22Rv1 (cell line): ENCODE measurements at regions not wholly inside any gene's neighbourhood (a gene's known extent, or its start where the extent isn't known, plus 50 kb on each side); places are given as distances from the start of the nearest gene placed in this dataset.

ENCODE experiments used
- ZFX ChIP-seq: fragments of 450-650 bp; IDR thresholded peaks from 2 replicates; pipeline ENCODE4 v1.6.1; 2017; ENCODE audit warnings: antibody characterized with exemption, borderline replicate concordance
- TF ChIP-seq, protein P1 (sequence below): fragments of 450-650 bp; IDR thresholded peaks from 2 replicates; pipeline ENCODE4 v1.5.1; 2017; ENCODE audit warnings: mild to moderate bottlenecking

DNA sequence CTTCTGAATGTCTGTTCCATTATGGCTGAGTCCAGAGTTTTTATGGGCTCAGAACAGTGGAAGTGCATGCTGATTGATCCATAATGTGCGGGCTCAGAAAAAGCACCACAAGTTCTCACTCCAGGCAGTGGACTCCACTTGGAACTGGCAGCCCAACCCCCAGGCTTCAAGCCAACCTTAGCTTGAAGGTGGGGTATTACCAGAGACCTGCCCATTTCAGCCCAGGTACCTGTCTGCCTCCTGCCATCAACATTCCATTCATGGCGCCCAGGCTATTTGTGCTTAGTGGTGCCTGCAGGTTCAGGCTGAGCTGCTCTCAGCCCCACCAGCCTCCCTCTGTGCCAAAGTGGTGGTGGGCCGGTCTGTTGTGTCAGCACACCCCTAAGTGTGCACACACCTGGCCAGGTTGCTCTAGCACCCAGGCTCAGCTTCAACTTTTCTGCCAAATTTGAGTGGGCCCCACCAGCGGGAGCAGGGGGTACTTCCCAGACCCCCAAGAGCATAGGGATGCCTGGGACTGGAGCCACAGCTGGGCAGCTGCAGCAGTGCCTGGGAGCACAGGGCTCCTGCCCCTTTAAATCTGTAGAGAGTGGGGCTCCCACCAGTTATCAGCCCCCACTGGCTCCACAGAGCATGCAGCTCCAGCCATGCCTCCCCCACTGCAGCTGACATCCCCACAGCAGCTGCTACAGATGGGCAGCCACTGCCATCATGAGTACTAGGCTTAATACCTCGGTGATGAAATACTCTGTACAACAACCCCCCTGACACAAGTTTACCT is 1025.3 kb downstream of the PCDH19 start:
- TF ChIP-seq, protein P1, sequence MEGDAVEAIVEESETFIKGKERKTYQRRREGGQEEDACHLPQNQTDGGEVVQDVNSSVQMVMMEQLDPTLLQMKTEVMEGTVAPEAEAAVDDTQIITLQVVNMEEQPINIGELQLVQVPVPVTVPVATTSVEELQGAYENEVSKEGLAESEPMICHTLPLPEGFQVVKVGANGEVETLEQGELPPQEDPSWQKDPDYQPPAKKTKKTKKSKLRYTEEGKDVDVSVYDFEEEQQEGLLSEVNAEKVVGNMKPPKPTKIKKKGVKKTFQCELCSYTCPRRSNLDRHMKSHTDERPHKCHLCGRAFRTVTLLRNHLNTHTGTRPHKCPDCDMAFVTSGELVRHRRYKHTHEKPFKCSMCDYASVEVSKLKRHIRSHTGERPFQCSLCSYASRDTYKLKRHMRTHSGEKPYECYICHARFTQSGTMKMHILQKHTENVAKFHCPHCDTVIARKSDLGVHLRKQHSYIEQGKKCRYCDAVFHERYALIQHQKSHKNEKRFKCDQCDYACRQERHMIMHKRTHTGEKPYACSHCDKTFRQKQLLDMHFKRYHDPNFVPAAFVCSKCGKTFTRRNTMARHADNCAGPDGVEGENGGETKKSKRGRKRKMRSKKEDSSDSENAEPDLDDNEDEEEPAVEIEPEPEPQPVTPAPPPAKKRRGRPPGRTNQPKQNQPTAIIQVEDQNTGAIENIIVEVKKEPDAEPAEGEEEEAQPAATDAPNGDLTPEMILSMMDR = no peak
- no peak for TF ChIP-seq ZFX
